NB4 (cell line): ENCODE measurements at regions not wholly inside any gene's neighbourhood (a gene's known extent, or its start where the extent isn't known, plus 50 kb on each side); places are given as distances from the start of the nearest gene placed in this dataset.

Experiments
- POLR2A ChIP-seq: IDR thresholded peaks from 2 replicates; pipeline ENCODE4 v1.6.1; 2011; ENCODE audit warnings: mild to moderate bottlenecking; ENCODE audit not compliant: insufficient read length; ENCODE audit errors: extremely low read depth
- TF ChIP-seq, protein P1 (sequence below): IDR thresholded peaks from one replicate; pipeline ENCODE4 v1.5.1; 2012; ENCODE audit warnings: low read depth, low read length

DNA sequence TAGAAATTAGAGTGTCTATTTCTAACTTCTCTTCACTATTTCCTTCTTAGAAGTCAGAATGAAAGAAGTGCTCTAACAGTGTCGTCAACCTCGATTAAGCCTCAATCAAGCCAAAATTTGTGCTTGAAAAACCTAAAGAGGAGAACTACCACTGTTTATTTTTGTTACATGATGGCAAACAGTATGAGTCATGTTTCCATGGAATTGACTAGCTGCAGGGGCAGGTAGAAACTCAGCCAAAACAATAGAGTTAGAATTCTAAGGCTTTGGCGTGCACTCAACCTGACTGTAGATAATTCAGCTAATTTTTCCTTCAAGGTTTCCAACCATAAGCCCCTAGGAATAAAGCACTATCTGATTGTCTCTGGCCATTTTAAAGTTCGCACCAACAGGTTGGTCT is 415.9 kb downstream of the ETS1 start:
- TF ChIP-seq, protein P1, sequence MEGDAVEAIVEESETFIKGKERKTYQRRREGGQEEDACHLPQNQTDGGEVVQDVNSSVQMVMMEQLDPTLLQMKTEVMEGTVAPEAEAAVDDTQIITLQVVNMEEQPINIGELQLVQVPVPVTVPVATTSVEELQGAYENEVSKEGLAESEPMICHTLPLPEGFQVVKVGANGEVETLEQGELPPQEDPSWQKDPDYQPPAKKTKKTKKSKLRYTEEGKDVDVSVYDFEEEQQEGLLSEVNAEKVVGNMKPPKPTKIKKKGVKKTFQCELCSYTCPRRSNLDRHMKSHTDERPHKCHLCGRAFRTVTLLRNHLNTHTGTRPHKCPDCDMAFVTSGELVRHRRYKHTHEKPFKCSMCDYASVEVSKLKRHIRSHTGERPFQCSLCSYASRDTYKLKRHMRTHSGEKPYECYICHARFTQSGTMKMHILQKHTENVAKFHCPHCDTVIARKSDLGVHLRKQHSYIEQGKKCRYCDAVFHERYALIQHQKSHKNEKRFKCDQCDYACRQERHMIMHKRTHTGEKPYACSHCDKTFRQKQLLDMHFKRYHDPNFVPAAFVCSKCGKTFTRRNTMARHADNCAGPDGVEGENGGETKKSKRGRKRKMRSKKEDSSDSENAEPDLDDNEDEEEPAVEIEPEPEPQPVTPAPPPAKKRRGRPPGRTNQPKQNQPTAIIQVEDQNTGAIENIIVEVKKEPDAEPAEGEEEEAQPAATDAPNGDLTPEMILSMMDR = no peak
- TF ChIP-seq POLR2A = no peak
